H1 (cell line): ENCODE measurements at regions not wholly inside any gene's neighbourhood (a gene's known extent, or its start where the extent isn't known, plus 50 kb on each side); places are given as distances from the start of the nearest gene placed in this dataset.

Source experiments
- CTCF ChIA-PET: fragments of 300-600 bp; sonication (Branson Sonifier 250); formaldehyde crosslinking; loops from one replicate; lab custom pipeline; 2021; ENCODE audit not compliant: partially characterized antibody; lab: Charles Lee
- POLR2A ChIA-PET: fragments of 300-600 bp; sonication (Branson Sonifier 250); formaldehyde crosslinking; loops from one replicate; lab custom pipeline; 2021; ENCODE audit warnings: inconsistent platforms; ENCODE audit not compliant: partially characterized antibody; lab: Charles Lee
- DNase-seq, 2 experiments: peaks; one replicate each; pipeline versions ENCODE4 v3.0.0 to v3.0.0-alpha.2; 2010 to 2022; ENCODE audit warnings: low spot score in 2 of 2, low read depth in 1 of 2, mixed read lengths in 1 of 2
- FAIRE-seq: peaks from 2 replicates; lab custom pipeline; 2011; peaks lifted over from hg19 to GRCh38; lab: Jason Lieb, UNC
- H2AFZ ChIP-seq: 2 replicates; pipeline ENCODE4 v1.8.1; 2012; ENCODE audit warnings: low read length, inconsistent platforms
- H2AK5ac ChIP-seq: 2 replicates; pipeline ENCODE4 v1.6.1; 2013; ENCODE audit warnings: low read depth, low read length
- H2BK120ac ChIP-seq: replicated peaks from 2 replicates; pipeline ENCODE3; 2013; ENCODE audit warnings: low read depth, low read length, inconsistent platforms
- H2BK12ac ChIP-seq: 2 replicates; pipeline ENCODE4 v1.6.1; 2013; ENCODE audit warnings: low read depth, low read length
- H2BK15ac ChIP-seq: 2 replicates; pipeline ENCODE4 v1.6.1; 2013; ENCODE audit warnings: low read length
- H2BK20ac ChIP-seq: 2 replicates; pipeline ENCODE4 v1.6.1; 2013; ENCODE audit warnings: low read length
- H2BK5ac ChIP-seq: 2 replicates; pipeline ENCODE4 v1.6.1; 2013; ENCODE audit warnings: low read depth, low read length
- H3K14ac ChIP-seq: 2 replicates; pipeline ENCODE4 v1.6.1; 2013; ENCODE audit warnings: inconsistent platforms; ENCODE audit not compliant: insufficient read length
- H3K18ac ChIP-seq: 2 replicates; pipeline ENCODE4 v1.6.1; 2013; ENCODE audit warnings: low read length; ENCODE audit errors: extremely low read depth
- H3K23ac ChIP-seq: 2 replicates; pipeline ENCODE4 v1.6.1; 2013; ENCODE audit warnings: inconsistent platforms; ENCODE audit not compliant: insufficient read length
- H3K23me2 ChIP-seq: 2 replicates; pipeline ENCODE4 v1.6.1; 2013; ENCODE audit warnings: low read depth, low read length
- H3K27ac ChIP-seq: 2 replicates; pipeline ENCODE4 v1.6.1; 2011; ENCODE audit warnings: low read depth, low read length, inconsistent platforms
- H3K27me3 ChIP-seq, 4 experiments: replicated peaks in 1 of 4; 1 replicate in 1 of 4; 2 replicates in 3 of 4; pipeline versions ENCODE4 v1.6.1 to v1.8.1; 2011 to 2013; ENCODE audit warnings: low read length in 3 of 4, mild to moderate bottlenecking in 3 of 4, inconsistent platforms in 2 of 4, mixed read lengths in 2 of 4, moderate library complexity in 1 of 4; ENCODE audit not compliant: control insufficient read depth in 3 of 4, insufficient read depth in 3 of 4; ENCODE audit errors: extremely low read depth in 1 of 4
- H3K36me3 ChIP-seq, 4 experiments: 2 replicates each; pipeline versions ENCODE4 v1.6.1 to v1.8.1; 2011 to 2013; ENCODE audit warnings: mild to moderate bottlenecking in 4 of 4, low read length in 3 of 4, moderate library complexity in 2 of 4, control low read depth in 1 of 4, inconsistent platforms in 1 of 4; ENCODE audit not compliant: insufficient read depth in 4 of 4, control insufficient read depth in 2 of 4
- H3K4ac ChIP-seq: replicated peaks from 2 replicates; pipeline ENCODE3; 2013; ENCODE audit warnings: low read length, low read depth, mixed read lengths, inconsistent platforms; ENCODE audit not compliant: insufficient read length
- H3K4me1 ChIP-seq, 4 experiments: replicated peaks in 1 of 4; 1 replicate in 1 of 4; 2 replicates in 3 of 4; pipeline versions ENCODE4 v1.6.1 to v1.8.1; 2011 to 2013; ENCODE audit warnings: low read length in 3 of 4, inconsistent platforms in 2 of 4, mixed read lengths in 1 of 4; ENCODE audit not compliant: insufficient read depth in 4 of 4, control insufficient read depth in 3 of 4
- H3K4me2 ChIP-seq, 2 experiments: 2 replicates each; pipeline versions ENCODE4 v1.6.1 to v1.8.1; 2011 to 2013; ENCODE audit warnings: low read depth in 2 of 2, low read length in 2 of 2, control low read depth in 1 of 2, inconsistent platforms in 1 of 2, mild to moderate bottlenecking in 1 of 2; ENCODE audit not compliant: insufficient read depth in 1 of 2
- H3K4me3 ChIP-seq, 4 experiments: fragments of 200-600, 300-600 bp in 1 of 4; sonication (generic), shearing (Covaris generic), sonication (Bioruptor Twin) in 1 of 4; 2 replicates each; pipeline versions ENCODE4 v1.5.1 to v1.8.1; 2011 to 2016; ENCODE audit warnings: low read length in 4 of 4, low read depth in 3 of 4, control low read depth in 2 of 4, inconsistent platforms in 2 of 4, mild to moderate bottlenecking in 2 of 4, mixed read lengths in 1 of 4, moderate library complexity in 1 of 4; ENCODE audit not compliant: insufficient read depth in 2 of 4; ENCODE audit errors: extremely low read depth in 1 of 4
- H3K56ac ChIP-seq: replicated peaks from 2 replicates; pipeline ENCODE3; 2013; ENCODE audit warnings: low read depth, mild to moderate bottlenecking, mixed read lengths, low read length, inconsistent platforms; ENCODE audit not compliant: insufficient read length
- H3K79me1 ChIP-seq: 2 replicates; pipeline ENCODE4 v1.6.1; 2013; ENCODE audit warnings: low read depth, low read length, control low read depth
- H3K79me2 ChIP-seq, 2 experiments: 2 replicates each; pipeline versions ENCODE4 v1.6.1 to v1.8.1; 2012 to 2013; ENCODE audit warnings: low read length in 2 of 2, mild to moderate bottlenecking in 2 of 2, inconsistent platforms in 1 of 2; ENCODE audit not compliant: insufficient read depth in 2 of 2, control insufficient read depth in 1 of 2
- H3K9ac ChIP-seq, 4 experiments: replicated peaks in 1 of 4; 1 replicate in 1 of 4; 2 replicates in 3 of 4; pipeline versions ENCODE4 v1.6.1 to v1.8.1; 2011 to 2013; ENCODE audit warnings: low read depth in 3 of 4, low read length in 3 of 4, control low read depth in 2 of 4, mild to moderate bottlenecking in 2 of 4, moderate library complexity in 2 of 4, inconsistent platforms in 1 of 4; ENCODE audit errors: extremely low read depth in 1 of 4
- H3K9me3 ChIP-seq, 2 experiments: 2 replicates each; pipeline versions ENCODE4 v1.6.1 to v1.8.1; 2012 to 2013; ENCODE audit warnings: mild to moderate bottlenecking in 2 of 2, moderate library complexity in 2 of 2, control low read depth in 1 of 2, inconsistent platforms in 1 of 2, low read depth in 1 of 2, low read length in 1 of 2, mixed read lengths in 1 of 2; ENCODE audit not compliant: insufficient read depth in 2 of 2
- H4K20me1 ChIP-seq, 2 experiments: replicated peaks in 1 of 2; 2 replicates each; pipeline versions ENCODE3 to v1.8.1; 2011 to 2013; ENCODE audit warnings: inconsistent platforms in 2 of 2, low read length in 2 of 2, mild to moderate bottlenecking in 1 of 2; ENCODE audit not compliant: insufficient read depth in 2 of 2, control insufficient read depth in 1 of 2
- H4K5ac ChIP-seq: 2 replicates; pipeline ENCODE4 v1.6.1; 2013; ENCODE audit warnings: low read length, low read depth, mixed read lengths, inconsistent platforms; ENCODE audit not compliant: insufficient read length
- H4K8ac ChIP-seq: 2 replicates; pipeline ENCODE4 v1.8.0; 2013; ENCODE audit warnings: mild to moderate bottlenecking, moderate library complexity, low read length, inconsistent platforms; ENCODE audit not compliant: insufficient read depth; ENCODE audit errors: extremely low read depth
- H4K91ac ChIP-seq: replicated peaks from 2 replicates; pipeline ENCODE3; 2013; ENCODE audit warnings: low read length, mixed read lengths, inconsistent platforms; ENCODE audit not compliant: insufficient read length
- ASH2L ChIP-seq: fragments of 200-600, 300-600 bp; sonication (generic); IDR thresholded peaks from one replicate; pipeline ENCODE4 v1.7.1; 2017; ENCODE audit warnings: low read length
- CTCF ChIP-seq, 3 experiments: IDR thresholded peaks; 1 replicate in 2 of 3; 2 replicates in 1 of 3; pipeline versions ENCODE4 v1.5.1 to v1.6.1; 2011; ENCODE audit warnings: low read length in 3 of 3, mild to moderate bottlenecking in 3 of 3, inconsistent platforms in 2 of 3, low read depth in 1 of 3, moderate library complexity in 1 of 3; ENCODE audit not compliant: insufficient read depth in 1 of 3; ENCODE audit errors: control extremely low read depth in 1 of 3
- POLR2AphosphoS5 ChIP-seq: IDR thresholded peaks from 2 replicates; pipeline ENCODE4 v1.6.1; 2011; ENCODE audit warnings: low read depth, low read length
- USF2 ChIP-seq: IDR thresholded peaks from 2 replicates; pipeline ENCODE4 v1.6.1; 2011; ENCODE audit warnings: low read length, improper control_type of control experiment
- WGBS, 2 experiments: shearing (Covaris generic) in 1 of 2; methylation state at CpG; one replicate each; pipeline versions ENCODE4 v1.1.6 to v1.1.7; 2013 to 2015; ENCODE audit warnings: low lambda C conversion rate in 2 of 2, mixed read lengths in 2 of 2, inconsistent platforms in 1 of 2, low coverage in 1 of 2, missing lambda C conversion rate in 1 of 2; ENCODE audit not compliant: insufficient replicate concordance in 2 of 2, insufficient coverage in 1 of 2, insufficient read length in 1 of 2; ENCODE audit errors: extremely low coverage in 1 of 2, missing lambda C conversion rate in 1 of 2; 5-methylcytosine and 5-hydroxymethylcytosine counted together

DNA sequence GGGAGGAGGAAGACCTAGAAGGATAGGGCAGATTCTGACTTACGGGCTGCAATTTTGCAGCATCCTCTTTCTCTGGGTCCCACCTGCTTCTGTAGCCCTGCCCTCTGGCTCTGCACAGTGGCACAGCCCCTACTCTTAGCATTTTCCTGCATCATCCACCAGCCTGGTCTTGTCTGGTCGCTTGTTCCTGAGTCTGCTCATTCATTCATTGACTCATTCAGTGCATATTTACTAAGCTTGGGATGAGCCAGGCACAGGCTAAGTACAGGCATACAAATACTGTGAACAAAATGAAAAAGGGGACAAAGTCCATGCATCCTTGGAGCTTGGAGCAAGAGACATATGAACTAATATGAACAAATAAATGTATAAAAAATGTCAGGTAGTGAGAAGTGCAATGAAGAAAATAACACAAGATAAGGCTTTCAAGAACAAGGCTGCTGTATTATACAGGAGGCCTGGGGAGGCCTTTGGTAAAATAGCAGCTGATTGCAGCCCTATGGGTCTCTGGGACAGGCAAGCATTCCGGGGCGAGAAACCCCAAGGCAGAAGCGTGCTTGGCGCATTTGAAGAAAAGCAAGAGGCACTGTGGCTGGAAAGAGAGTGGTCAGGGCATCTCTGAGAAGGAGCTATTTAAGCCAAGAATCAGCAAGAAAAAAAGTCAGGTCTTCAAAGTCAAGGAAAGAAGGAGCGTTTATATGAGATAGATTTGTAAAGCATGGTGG, 108.0 kb upstream of the ALX4 start:
- H2BK15ac ChIP-seq: no peak overlapping the region
- TF ChIP-seq ASH2L (no peak), CTCF (IDR thresholded peaks at IDR 0.05; ENCODE audit: control extremely low read depth in 1 of 3, insufficient read depth in 1 of 3, low read depth in 1 of 3, low read length in 3 of 3) (no peak), POLR2AphosphoS5 (no peak), USF2 (no peak)

More for the DNA sequence above, 108.0 kb upstream of the ALX4 start:
- Histone ChIP-seq H4K5ac (no peak overlapping the region), H3K79me1 (0 out of 2 replicates have a peak, but pooled peaks cover 2% of the 10 kb centered on the region), H3K23ac (no peak overlapping the region), H3K4ac (no peak overlapping the region), H3K27ac (no peak overlapping the region), H2AFZ (no peak overlapping the region), H2BK5ac (no peak overlapping the region), H3K4me2 (no peak overlapping the region), H4K20me1 (no peaks in the 10 kb centered on the region), H2AK5ac (no peak overlapping the region), H3K9ac (no peak overlapping the region), H3K9me3 (no peaks in the 10 kb centered on the region), H3K79me2 (no peaks in the 10 kb centered on the region), H3K4me1 (no peaks in the 10 kb centered on the region), H4K8ac (no peak overlapping the region), H3K56ac (no peak overlapping the region), H3K36me3 (no peaks in the 10 kb centered on the region), H3K18ac (no peak overlapping the region), H3K14ac (no peak overlapping the region), H3K4me3 (no peak overlapping the region), H2BK12ac (no peak overlapping the region), H3K27me3 (peaks cover 0 to 2% (median 0%) of the 10 kb centered on the region in 4 experiments; a peak in 1 of 7 replicates), H2BK120ac (no peak overlapping the region), H4K91ac (no peak overlapping the region), H3K23me2 (no peaks in the 10 kb centered on the region), H2BK20ac (no peak overlapping the region)
- FAIRE-seq (no peak), DNase-seq (no peak)
- CTCF ChIA-PET: interaction anchor here (0.6 to 1.8 kb wide), 4 partner anchors 8 to 204 kb away, joined by 3 to 6 read pairs (median 5); no protein-coding TSS in a partner anchor
- 92% methylated on average over 7 of the region's 7 CpGs; no CpG with 5 or more reads in 1 of the 2 experiments for WGBS, 2 experiments
- POLR2A ChIA-PET: no interaction called here
